ENCODE measurements at regions not wholly inside any gene's neighbourhood (a gene's known extent, or its start where the extent isn't known, plus 50 kb on each side); places are given as distances from the start of the nearest gene placed in this dataset.
"Not testable (repeated sequence)": the region's sequence is repeated elsewhere in the genome, so short reads cannot be mapped to it uniquely, and the experiment has no call there.

DNA sequence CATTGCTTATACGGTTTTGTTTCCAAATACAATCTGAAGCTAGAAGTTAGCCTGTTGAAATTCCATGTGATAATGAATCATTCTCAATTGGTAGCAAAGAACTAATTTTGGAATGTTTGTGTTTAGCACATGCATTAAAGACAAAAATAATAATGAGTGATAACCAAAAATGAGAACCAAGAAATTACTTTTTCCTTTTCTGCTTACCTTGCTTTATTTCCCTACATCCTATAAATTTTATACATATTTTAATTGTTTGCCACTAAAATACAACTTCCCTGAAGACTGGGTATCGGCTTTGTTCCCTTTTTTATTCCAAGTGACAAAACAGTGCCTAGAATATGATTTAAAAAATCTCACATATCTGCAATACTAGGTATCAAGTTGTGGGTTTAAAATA is 203.8 kb upstream of the TACR3 start:
- ATAC-seq = no peak
- no peak for DNase-seq
- intact Hi-C loops (cut with DNase I, micrococcal nuclease) = no loop called here

DNA sequence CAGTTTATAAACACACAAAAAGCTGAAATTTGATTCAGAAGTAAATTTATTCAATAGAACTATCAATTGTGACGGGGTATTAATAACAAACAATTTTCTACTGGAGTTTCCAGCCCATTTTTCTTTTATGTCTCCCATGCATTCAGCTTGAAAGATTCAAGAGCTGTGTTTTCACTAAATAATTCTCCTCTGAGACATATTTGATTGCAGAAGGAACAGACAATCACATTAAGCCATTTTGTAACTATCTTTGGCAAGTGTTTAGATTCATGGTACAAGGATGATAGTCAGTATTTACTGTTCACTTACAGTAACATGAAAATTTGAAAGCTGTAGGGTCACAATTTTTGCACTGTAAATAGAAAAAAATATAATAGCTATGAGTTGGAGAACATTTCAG is 198.4 kb upstream of the TACR3 start:
- no peak for DNase-seq
- intact Hi-C loops (cut with DNase I, micrococcal nuclease) = no loop called here
- ATAC-seq = no peak

DNA sequence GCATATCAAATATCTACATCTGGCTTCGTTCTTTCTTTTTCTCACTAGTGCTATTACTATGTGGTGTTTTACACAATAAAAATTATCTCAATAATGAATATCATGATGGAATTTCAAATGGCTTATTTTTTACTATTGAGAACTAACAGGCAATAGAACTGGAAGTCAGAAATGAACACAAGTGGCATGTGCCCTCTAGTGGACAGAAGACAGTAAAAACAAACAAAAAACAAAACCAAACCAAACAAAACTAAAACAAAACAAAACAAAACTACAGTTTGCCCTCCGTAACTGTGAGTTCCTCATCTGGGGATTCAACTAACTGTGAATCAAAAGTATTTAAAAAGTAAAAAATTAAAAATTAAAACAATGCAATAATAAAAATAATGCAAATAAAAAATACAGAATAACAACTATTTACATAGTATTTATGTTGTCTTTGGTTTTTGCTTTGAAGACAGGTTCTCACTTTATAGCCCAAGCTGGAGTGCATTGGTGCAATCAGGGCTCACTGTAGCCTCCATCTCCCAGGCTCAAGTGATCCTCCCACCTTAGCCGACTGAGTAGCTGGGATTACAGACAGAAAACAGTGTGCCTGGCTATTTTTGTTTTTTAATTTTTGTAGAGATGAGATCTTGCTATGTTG is 195.6 kb upstream of the TACR3 start:
- ATAC-seq = no peak
- intact Hi-C loops (cut with DNase I, micrococcal nuclease) = no loop called here
- no peak for DNase-seq

DNA sequence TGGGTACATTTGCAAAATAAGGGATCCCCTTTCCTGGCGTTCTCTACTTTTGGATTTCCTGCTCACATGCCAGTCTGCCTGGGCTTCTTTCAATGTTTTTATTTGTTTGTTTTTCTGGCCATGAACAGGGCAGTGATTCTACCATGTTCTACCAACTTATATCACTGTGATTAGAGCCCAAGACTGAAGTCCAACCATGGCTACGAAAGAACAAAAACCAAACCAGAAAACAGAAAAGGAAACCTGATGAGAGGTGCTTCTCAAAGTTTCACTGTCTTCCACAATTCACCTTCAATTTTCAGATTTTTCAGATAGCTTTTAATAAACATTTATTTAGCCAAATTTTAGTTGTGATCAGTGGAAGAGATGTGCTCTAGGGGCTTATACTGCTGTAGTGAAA is 187.6 kb upstream of the TACR3 start:
- intact Hi-C loops (cut with DNase I, micrococcal nuclease) = no loop called here
- ATAC-seq (no peak), DNase-seq (no peak)

DNA sequence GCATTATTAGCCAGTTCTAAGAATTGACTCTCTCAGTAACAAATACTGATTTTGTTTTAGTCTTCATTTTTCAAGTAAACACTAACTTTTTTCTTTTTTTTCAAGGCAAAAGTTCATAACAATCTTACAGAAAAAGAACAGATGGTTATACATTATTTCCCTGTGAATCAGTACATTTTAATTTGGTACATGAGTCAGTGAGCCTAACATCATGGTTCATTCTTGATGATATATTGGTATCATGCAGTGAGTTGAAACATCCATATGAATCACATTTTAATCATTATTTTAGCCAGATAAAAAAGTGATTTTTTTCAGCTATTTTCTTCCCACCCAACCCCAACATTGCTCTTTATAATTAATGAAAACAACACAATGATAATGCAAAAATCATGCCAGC is 184.3 kb upstream of the TACR3 start:
- intact Hi-C loops (cut with DNase I, micrococcal nuclease) = no loop called here
- ATAC-seq (no peak), DNase-seq (no peak)

- ATAC-seq = no peak
Measured at GRCh38 chr4:103902730-103903129, 182.9 kb upstream of the TACR3 start.

GRCh38 chr4:103895876-103896465 is 176.2 kb upstream of the TACR3 start:
- ATAC-seq (no peak), DNase-seq (no peak)
- intact Hi-C loops (cut with DNase I, micrococcal nuclease) = no loop called here

More at GRCh38 chr4:103902730-103903129, 182.9 kb upstream of the TACR3 start:
- no peak for DNase-seq
- intact Hi-C loops (cut with DNase I, micrococcal nuclease) = no loop called here

DNA sequence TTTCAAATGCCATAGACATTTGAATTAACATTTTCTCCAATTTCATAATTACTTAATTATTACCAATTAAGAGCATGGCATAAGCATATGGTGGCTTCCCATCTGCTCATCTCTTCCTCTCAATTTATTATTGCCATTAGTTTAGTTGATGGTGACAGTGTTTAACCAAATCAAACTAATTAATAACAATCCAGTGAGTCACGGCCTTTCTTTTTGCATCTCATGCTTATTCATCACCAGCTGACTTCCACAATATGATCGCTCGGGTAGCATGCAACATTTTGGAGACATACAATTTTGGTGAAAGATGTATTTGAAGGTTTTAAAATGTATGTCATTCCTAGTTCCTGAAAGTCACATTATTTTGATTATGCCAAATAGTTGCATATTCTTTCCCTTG is 172.8 kb upstream of the TACR3 start:
- intact Hi-C loops (cut with DNase I, micrococcal nuclease) = no loop called here
- DNase-seq (no peak), ATAC-seq (no peak)

DNA sequence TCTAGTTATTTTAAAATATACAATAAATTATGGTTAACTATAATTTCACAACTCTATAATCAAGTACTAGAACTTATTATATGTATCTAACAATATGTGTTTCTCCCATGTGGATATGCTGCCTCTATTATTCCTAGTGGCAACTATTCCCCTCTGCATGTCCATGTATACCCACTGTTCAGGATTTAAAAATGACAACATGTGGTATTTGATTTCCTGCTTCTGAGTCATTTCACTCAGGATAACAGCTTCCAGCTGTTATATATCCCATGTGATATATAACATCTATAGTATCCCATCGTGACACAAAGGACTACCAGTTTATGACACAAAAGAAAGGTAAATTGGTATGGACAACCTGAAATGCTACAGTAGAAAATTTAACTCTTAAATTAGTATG is 167.4 kb upstream of the TACR3 start:
- intact Hi-C loops (cut with DNase I, micrococcal nuclease) = no loop called here
- ATAC-seq = no peak
- no peak for DNase-seq

DNA sequence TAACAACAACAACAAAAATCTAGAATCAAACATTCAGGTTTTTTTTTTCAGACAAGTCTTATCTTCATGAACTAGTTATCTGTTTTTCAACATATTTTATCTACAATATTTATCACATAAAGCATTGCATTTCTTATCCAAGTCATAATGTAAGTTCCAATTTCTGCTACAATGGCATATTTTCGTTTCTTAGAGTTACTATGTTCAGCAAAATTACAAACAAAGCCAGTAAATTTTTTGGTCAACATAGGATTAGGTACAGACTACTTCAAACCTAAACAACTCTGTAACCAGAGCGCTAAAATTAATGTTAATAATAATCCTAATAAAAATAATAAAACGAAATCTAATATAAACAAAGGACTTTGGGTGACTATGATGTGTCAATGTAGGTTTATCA is 165.4 kb upstream of the TACR3 start:
- no peak for ATAC-seq
- DNase-seq = no peak
- intact Hi-C loops (cut with DNase I, micrococcal nuclease) = no loop called here

GRCh38 chr4:103867311-103867710 is 147.5 kb upstream of the TACR3 start:
- no peak for ATAC-seq
- no peak for DNase-seq
- intact Hi-C loops (cut with DNase I, micrococcal nuclease) = no loop called here

DNA sequence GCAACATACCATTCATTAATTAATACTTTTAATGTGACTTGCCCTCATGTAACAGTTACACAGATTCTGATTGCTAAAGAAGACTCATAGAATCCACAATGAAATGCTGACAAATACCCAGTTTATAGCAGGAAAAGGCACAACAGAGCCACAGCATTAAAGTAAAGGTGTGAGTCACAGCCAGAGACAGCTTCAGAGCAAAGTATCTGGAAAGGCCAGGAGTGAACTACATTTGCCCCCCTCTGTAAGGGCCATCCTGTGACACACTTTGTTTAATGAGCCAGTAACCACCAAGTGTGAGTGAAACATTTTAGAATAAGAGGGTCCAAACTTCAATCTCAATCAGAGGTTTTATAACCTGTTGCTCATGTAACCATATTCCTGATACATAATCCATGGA is 133.8 kb upstream of the TACR3 start:
- ATAC-seq (no peak), DNase-seq (no peak)
- intact Hi-C loops (cut with DNase I, micrococcal nuclease) = no loop called here

- DNase-seq (no peak), ATAC-seq (no peak)
- intact Hi-C loops (cut with DNase I, micrococcal nuclease) = no loop called here
Measured at GRCh38 chr4:103853146-103853545, 133.4 kb upstream of the TACR3 start.

DNA sequence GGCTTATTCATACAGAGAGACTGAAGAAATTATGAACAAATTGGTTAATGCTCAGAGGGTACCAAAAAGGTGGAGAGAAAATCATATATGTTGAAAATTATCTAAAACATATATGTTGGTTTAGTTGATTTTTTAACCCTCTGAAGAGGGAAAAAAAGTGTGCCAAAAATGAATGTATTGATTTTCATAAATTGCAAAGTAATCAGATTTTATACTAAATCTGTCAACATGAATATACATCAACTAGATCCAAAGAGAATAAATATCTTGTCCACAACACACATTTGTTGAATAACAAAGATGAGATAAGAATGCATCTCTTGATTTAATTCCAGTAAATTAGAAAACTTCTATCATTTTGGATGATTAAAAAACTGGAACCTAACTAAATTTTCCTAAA is 125.3 kb upstream of the TACR3 start:
- intact Hi-C loops (cut with DNase I, micrococcal nuclease) = no loop called here
- DNase-seq = no peak
- ATAC-seq = no peak

DNA sequence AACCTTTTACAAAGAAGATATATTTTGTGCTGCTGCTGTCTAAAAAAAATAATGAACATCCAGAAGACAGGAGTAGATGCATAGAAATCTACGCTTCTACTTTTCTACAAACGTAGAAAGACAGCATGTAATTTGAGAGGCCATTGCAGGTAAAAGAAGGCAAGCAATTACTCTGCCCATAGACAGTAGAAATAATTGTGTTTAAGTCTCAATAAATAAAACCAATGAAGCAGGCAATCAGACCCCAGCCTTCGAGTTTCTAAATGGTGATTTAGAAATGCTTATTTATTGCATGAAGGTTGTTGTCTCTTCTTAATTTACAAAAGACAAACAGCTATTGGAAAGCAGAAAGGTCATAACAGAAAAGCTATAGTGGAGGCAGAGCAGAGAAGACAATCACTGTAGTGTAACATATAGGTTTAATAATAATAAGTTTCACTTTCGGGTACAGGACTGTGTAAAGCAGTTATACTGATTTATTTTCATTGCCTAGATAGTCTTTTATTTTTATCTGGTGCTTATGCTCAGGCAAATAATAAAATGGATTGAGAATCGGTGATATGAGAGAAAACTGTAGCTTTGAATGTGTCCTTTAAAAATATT is 123.0 kb upstream of the TACR3 start:
- intact Hi-C loops (cut with DNase I, micrococcal nuclease) = no loop called here
- DNase-seq = no peak
- no peak for ATAC-seq

GRCh38 chr4:103842076-103842475 is 122.3 kb upstream of the TACR3 start:
- ATAC-seq (no peak), DNase-seq (no peak)
- intact Hi-C loops (cut with DNase I, micrococcal nuclease) = no loop called here

- intact Hi-C loops (cut with DNase I, micrococcal nuclease); ATAC-seq; DNase-seq: not testable (repeated sequence)
Measured at GRCh38 chr4:103810308-103810707, 90.5 kb upstream of the TACR3 start.

GRCh38 chr4:103802766-103803165 is 83.0 kb upstream of the TACR3 start:
- intact Hi-C loops (cut with DNase I, micrococcal nuclease) = no loop called here

GRCh38 chr4:103787057-103787456 is 67.3 kb upstream of the TACR3 start:
- intact Hi-C loops (cut with DNase I, micrococcal nuclease) = no loop called here
- DNase-seq = no peak
- ATAC-seq = no peak

More at GRCh38 chr4:103802766-103803165, 83.0 kb upstream of the TACR3 start:
- ATAC-seq (no peak), DNase-seq (no peak)

- ATAC-seq = no peak
- no peak for DNase-seq
- intact Hi-C loops (cut with DNase I, micrococcal nuclease) = no loop called here
Measured at GRCh38 chr4:103786593-103786992, 66.8 kb upstream of the TACR3 start.

DNA sequence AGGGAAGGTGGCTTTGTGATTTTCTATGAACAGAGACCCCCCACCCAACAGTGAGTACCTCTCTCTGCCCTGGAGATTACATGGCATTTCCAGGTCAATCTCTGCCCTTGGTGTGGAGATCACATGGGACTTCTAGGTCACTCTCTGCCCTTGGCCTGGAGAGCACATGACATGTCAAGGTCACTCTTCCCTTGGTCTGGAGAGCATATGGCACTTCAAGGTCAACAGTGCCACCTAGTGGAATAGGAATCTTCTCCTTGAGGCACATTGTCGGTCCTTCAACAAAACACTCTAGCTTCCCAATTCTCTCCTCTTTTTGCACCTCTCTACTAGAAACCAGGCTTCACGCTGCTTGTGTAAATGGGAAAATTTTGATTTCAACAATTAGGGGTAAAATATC is 66.2 kb upstream of the TACR3 start:
- intact Hi-C loops (cut with DNase I, micrococcal nuclease) = no loop called here
- ATAC-seq (no peak), DNase-seq (no peak)

Data from left colon (tissue), 2 donors.